AG10803 (cell line): ENCODE measurements at regions not wholly inside any gene's neighbourhood (a gene's known extent, or its start where the extent isn't known, plus 50 kb on each side); places are given as distances from the start of the nearest gene placed in this dataset.
A peak's percentile ranks its signal among the peaks of the same experiment; 100 is the strongest.
"Not testable (repeated sequence)": the region's sequence is repeated elsewhere in the genome, so short reads cannot be mapped to it uniquely, and the experiment has no call there.

Experiments used
- DNase-seq: peaks from one replicate; pipeline ENCODE4 v3.0.0; 2010; ENCODE audit warnings: low read depth
- H3K4me3 ChIP-seq: 2 replicates; pipeline ENCODE4 v1.5.1; 2011; ENCODE audit warnings: mild to moderate bottlenecking, low read length, control low read depth
- TF ChIP-seq, protein P1 (sequence below): conservative IDR thresholded peaks from 2 replicates; pipeline ENCODE4 v1.5.1; 2011; ENCODE audit warnings: mild to moderate bottlenecking, low read length, control low read depth, inconsistent platforms

DNA sequence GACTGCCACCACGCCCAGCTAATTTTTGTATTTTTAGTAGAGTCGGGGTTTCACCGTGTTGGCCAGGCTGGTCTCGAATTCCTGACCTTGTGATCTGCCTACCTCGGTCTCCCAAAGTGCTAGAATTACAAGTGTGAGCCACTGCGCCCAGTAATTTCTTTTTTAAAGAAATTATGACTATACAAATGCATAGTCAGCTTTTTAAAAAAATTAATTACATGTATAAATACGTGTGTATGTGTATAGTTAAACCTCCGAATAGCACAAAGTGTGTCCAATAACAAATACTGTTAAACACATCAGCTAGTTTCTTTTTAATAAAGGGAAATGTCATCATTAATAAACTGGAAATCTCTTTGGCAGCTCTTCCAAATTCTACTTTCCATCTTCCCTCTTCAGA lies 135.5 kb upstream of the SALL4 start:
- TF ChIP-seq, protein P1, sequence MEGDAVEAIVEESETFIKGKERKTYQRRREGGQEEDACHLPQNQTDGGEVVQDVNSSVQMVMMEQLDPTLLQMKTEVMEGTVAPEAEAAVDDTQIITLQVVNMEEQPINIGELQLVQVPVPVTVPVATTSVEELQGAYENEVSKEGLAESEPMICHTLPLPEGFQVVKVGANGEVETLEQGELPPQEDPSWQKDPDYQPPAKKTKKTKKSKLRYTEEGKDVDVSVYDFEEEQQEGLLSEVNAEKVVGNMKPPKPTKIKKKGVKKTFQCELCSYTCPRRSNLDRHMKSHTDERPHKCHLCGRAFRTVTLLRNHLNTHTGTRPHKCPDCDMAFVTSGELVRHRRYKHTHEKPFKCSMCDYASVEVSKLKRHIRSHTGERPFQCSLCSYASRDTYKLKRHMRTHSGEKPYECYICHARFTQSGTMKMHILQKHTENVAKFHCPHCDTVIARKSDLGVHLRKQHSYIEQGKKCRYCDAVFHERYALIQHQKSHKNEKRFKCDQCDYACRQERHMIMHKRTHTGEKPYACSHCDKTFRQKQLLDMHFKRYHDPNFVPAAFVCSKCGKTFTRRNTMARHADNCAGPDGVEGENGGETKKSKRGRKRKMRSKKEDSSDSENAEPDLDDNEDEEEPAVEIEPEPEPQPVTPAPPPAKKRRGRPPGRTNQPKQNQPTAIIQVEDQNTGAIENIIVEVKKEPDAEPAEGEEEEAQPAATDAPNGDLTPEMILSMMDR, result no peak
- no peak for DNase-seq
- H3K4me3 ChIP-seq, result no peak overlapping the region

DNA sequence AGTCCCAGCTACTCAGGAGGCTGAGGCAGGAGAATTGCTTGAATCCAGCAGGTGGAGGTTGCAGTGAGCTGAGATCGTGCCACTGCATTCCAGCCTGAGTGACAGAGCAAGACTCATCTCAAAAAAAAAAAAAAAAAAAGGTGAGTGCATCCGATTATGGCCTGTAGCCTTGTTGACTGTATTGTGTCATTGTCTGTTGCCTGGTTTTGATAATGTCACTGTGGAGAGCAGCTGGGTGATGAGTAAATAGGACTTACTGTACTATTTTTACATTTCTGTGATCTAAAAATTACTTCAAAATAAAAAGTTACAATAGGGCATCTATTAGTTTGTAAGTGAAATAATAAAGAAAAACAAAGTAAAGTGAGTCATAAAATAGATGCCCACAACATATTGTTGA lies 134.1 kb upstream of the SALL4 start:
- no peak overlapping the region for H3K4me3 ChIP-seq
- no peak for DNase-seq
- TF ChIP-seq, protein P1, result no peak

DNA sequence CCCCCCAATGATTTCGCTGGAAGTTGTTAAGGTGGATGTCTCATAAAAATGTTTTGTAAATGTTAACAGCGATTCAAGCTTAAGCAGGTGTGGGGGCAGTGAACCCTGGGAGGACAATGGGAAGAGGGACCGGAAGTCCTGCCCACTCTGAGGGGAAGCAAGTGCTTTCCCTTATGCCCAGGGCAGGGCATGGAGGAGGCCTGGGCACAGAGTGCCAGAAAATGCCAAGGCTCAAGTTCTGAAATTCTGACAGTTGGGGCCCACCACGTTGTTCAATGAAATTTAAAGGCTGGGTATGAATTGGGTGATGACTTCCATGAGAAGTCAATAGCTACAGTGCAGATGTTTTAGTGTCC lies 132.7 kb upstream of the SALL4 start:
- TF ChIP-seq, protein P1, result no peak
- no peak for DNase-seq
- H3K4me3 ChIP-seq, result no peak overlapping the region

DNA sequence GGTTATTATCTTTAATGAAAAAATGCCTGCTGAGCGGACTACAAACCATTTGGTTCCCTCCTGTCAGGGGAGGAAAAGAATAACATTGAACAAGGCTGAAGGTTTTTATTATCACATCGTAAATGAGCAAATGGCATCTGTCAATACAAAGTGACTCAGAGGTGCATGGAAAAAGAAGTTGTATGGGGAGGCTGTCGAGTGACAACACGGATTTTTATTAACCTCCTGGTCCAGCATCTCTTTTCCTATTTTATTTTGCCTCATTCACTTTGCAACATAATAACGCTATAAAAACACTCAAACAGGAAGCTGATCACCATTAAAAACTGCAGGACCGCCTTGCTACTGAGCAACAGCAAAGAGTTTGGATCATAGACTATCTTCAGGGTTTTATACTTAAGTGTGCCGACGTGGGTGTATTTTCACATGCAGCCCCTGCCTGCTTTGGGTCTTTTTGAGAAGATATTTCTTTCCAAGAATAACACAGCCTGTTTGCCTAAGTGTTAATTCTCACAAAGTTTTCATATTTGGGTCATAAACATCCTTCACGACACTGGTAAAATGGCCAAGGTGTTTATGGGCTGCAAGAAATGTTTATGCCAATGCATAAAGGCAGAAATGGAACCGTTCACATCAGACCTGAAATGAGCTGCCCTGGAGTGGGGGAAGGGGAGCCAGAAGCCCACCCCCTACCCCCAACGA lies 132.1 kb upstream of the SALL4 start:
- H3K4me3 ChIP-seq, result no peak overlapping the region
- TF ChIP-seq, protein P1, result no peak
- no peak for DNase-seq

DNA sequence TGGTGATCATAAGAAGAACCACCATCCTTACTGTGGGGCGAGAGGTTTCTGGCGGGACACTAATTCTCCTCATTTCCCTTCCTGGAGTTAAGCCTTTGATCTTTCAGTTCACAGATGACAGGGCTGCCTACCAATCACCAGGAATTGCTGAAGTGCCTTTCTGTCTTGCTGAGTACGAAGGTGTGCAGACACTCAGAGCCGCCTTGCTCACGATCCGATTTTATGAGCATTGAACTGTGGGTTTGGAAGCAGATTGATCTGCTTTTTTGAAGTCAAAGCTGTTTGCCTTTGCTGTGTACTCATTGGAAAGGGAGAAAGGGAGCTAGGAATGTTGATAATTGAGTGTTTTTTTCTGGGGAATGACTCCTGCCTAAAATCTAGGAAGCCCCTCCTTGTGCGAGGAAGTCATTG lies 129.1 kb upstream of the SALL4 start:
- no peak overlapping the region for H3K4me3 ChIP-seq
- TF ChIP-seq, protein P1, result no peak
- no peak for DNase-seq

DNA sequence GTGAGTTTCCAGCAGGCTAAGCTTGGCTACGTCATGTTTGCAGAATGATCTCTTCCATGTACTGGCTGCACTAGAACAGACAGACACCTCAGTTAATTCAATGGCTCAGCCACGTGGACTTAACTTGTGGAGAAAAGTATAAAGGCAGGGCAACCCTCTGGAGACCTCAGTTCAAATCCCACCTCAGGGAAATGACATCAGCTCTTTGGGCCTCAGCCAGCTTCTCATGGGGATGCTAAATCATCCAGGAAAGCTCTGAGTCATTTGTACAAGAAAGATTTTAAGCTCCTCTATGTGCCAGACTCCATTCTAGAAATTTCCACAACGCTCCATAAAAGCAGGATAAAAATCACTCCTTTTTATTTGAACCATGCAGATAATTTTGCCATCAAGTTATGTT lies 128.5 kb upstream of the SALL4 start:
- TF ChIP-seq, protein P1, result no peak
- peak; percentile 35 for DNase-seq
- no peak overlapping the region for H3K4me3 ChIP-seq

DNA sequence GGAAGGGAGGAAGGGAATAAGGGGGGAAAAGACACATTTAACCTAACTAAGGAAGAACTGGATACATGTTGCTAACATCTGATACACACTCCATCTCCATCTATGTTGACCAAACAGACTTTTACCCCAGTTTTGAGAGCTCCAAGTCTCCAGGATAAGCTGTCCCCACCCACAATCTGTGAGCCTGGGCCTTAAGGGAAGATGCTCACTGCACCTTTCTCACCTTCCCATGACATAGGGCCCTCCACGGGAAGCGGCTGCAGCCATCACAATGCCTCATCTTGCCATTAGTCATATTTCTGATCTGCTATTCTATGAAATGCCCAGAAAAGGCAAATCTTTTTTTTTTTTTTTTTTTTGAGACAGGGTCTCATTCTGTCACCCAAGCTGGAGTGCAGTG lies 126.6 kb upstream of the SALL4 start:
- no peak overlapping the region for H3K4me3 ChIP-seq
- TF ChIP-seq, protein P1, result no peak
- DNase-seq, result no peak

DNA sequence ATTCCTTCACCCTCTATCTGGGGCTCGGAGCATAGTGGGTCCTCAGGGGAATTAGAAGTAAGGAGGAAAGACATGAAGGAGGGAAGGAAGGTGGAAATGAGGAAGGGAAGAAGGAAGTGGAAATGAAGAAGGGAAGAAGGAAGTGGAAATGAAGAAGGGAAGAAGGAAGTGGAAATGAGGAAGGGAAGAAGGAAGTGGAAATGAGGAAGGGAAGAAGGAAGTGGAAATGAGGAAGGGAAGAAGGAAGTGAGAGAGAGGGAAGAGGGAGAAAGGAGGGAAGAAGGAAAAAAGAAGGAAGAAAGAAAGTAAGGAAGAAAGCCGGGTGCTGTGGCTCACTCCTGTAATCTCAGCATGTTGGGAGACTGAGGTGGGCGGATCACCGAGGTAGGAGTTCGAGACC lies 125.6 kb upstream of the SALL4 start:
- not testable (repeated sequence) for H3K4me3 ChIP-seq, DNase-seq
